Endothelial cell (in vitro differentiated cells): ENCODE measurements at regions not wholly inside any gene's neighbourhood (a gene's known extent, or its start where the extent isn't known, plus 50 kb on each side); places are given as distances from the start of the nearest gene placed in this dataset.
"Not testable (repeated sequence)": the region's sequence is repeated elsewhere in the genome, so short reads cannot be mapped to it uniquely, and the experiment has no call there.

Source experiments
- DNase-seq: peaks from one replicate; pipeline ENCODE4 v3.0.0; 2021; ENCODE audit warnings: low spot score
- H3K27ac Mint-ChIP-seq: one replicate; pipeline ENCODE4 v1.8.0; 2021; ENCODE audit warnings: mixed read lengths, inconsistent platforms; ENCODE audit not compliant: unreplicated experiment
- H3K27me3 Mint-ChIP-seq: one replicate; pipeline ENCODE4 v1.8.0; 2021; ENCODE audit warnings: mild to moderate bottlenecking, moderate library complexity, mixed read lengths, inconsistent platforms; ENCODE audit not compliant: unreplicated experiment
- H3K36me3 Mint-ChIP-seq: one replicate; pipeline ENCODE4 v1.8.0; 2021; ENCODE audit warnings: mild to moderate bottlenecking, low read depth, mixed read lengths, inconsistent platforms; ENCODE audit not compliant: unreplicated experiment
- H3K4me1 Mint-ChIP-seq: one replicate; pipeline ENCODE4 v1.8.0; 2021; ENCODE audit warnings: mild to moderate bottlenecking, mixed read lengths, inconsistent platforms; ENCODE audit not compliant: unreplicated experiment
- H3K4me3 Mint-ChIP-seq: one replicate; pipeline ENCODE4 v1.8.0; 2021; ENCODE audit warnings: mild to moderate bottlenecking, mixed read lengths, inconsistent platforms; ENCODE audit not compliant: unreplicated experiment
- H3K9me3 Mint-ChIP-seq: one replicate; pipeline ENCODE4 v1.8.0; 2021; ENCODE audit warnings: mixed read lengths, inconsistent platforms; ENCODE audit not compliant: unreplicated experiment
- TF ChIP-seq, protein P1 (sequence below): fragments of 200-600 bp; sonication (generic); IDR thresholded peaks from one replicate; pipeline ENCODE4 v1.5.0; 2021; ENCODE audit warnings: antibody characterized with exemption; ENCODE audit not compliant: unreplicated experiment

DNA sequence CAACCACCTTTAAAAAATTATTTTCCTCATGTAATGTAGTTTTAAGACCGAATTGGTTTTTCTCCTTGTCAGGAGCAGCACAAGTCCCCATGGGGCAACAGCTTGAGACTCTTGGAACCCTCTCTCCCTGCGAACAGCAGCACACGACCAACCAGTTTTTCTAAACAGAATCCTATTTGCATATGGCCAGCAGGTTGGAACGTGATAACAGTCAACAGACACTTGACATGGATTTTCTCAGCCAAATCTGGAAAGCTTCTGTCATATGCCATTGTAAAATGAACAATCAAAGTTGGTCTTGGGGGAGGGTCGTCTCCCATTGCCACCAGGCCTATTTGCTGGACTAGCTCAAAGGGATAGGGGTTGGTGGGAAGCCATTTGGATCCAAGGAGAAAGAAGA lies 1915.0 kb upstream of the FLRT2 start:
- DNase-seq: no peak
- Mint-ChIP-seq H3K4me3 (no peak overlapping the region), H3K27me3 (no peaks in the 10 kb centered on the region), H3K36me3 (no peaks in the 10 kb centered on the region), H3K9me3 (no peaks in the 10 kb centered on the region), H3K4me1 (no peaks in the 10 kb centered on the region), H3K27ac (no peak overlapping the region)
- TF ChIP-seq, protein P1, sequence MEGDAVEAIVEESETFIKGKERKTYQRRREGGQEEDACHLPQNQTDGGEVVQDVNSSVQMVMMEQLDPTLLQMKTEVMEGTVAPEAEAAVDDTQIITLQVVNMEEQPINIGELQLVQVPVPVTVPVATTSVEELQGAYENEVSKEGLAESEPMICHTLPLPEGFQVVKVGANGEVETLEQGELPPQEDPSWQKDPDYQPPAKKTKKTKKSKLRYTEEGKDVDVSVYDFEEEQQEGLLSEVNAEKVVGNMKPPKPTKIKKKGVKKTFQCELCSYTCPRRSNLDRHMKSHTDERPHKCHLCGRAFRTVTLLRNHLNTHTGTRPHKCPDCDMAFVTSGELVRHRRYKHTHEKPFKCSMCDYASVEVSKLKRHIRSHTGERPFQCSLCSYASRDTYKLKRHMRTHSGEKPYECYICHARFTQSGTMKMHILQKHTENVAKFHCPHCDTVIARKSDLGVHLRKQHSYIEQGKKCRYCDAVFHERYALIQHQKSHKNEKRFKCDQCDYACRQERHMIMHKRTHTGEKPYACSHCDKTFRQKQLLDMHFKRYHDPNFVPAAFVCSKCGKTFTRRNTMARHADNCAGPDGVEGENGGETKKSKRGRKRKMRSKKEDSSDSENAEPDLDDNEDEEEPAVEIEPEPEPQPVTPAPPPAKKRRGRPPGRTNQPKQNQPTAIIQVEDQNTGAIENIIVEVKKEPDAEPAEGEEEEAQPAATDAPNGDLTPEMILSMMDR: no peak

DNA sequence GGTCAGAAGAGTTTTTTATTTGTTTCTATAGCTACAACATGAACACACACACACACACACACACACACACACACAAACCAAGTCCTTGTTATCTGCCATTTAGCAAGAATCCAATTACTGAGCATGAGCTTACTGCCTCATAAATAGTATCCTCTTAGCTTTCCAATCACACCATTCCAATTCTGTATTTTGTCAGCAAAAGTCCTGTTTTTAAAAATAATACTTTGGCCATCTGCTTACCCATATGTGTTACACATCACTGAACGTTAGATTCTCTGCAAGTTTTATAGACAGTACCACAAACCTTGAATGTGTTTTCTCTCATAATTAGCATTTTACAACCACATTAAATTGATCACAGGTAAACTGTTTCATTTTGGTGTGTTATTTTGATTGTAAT lies 1905.4 kb upstream of the FLRT2 start:
- Mint-ChIP-seq H3K9me3 (no peaks in the 10 kb centered on the region), H3K27ac (no peak overlapping the region), H3K4me1 (no peaks in the 10 kb centered on the region), H3K27me3 (peaks cover 2% of the 10 kb centered on the region), H3K36me3 (no peaks in the 10 kb centered on the region), H3K4me3 (no peak overlapping the region)
- no peak for DNase-seq
- TF ChIP-seq, protein P1: no peak

DNA sequence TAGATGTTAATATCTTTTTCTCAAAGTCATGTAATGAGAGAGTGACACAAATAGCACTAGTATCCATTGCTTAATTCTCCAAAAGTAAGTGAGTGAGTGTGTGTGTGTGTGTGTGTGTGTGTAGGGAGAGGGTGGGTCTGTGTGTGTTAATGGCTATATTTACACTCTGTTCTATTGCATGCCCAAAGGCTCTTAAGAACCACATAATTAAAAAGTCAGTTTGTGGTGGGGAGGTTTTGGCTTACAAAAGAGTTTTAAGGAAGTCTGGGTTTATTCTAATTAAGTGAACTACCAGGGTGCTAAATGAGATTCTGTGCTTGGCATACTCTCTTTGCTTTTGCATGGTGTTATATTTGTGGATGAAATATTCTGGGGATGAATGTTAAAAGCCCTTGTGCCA lies 1897.6 kb upstream of the FLRT2 start:
- no peak overlapping the region for H3K27ac Mint-ChIP-seq
- no peaks in the 10 kb centered on the region for H3K4me1 Mint-ChIP-seq
- TF ChIP-seq, protein P1: no peak
- H3K9me3 Mint-ChIP-seq: no peaks in the 10 kb centered on the region
- no peak overlapping the region for H3K4me3 Mint-ChIP-seq
- no peaks in the 10 kb centered on the region for H3K27me3 Mint-ChIP-seq
- no peaks in the 10 kb centered on the region for H3K36me3 Mint-ChIP-seq
- no peak for DNase-seq

DNA sequence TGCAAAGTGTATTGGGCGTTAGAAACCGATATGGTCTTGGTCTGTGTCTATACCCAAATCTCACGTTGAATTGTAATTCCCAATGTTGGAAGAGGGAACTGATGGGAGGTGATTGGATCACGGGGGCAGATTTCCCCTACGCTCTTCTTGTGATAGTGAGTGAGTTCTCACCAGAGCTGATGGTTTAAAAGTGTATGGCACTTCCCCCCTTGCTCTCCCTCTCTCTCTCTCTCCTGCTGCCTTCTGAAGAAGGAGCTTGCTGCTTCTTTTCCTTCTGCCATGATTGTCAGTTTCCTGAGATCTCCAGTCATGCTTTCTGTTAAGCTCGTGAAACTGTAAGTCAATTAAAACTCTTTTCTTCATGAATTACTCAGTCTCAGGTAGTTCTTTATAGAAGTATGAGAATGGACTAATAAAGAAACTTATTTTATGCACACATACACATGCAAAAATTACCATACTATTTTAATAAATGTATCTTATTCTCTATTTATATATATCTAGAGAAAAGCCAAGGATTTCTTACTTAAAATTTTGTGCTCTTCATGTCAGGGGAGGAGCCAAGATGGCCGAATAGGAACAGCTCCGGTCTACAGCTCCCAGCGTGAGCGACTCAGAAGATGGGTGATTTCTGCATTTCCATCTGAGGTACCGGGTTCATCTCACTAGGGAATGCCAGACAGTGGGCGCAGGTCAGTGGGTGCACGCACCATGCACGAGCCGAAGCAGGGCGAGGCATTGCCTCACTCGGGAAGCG lies 1891.0 kb upstream of the FLRT2 start:
- TF ChIP-seq, protein P1: no peak
- Mint-ChIP-seq H3K27me3 (peaks cover 4% of the 10 kb centered on the region), H3K27ac (no peak overlapping the region), H3K4me1 (no peaks in the 10 kb centered on the region), H3K9me3 (no peaks in the 10 kb centered on the region), H3K36me3 (no peaks in the 10 kb centered on the region), H3K4me3 (no peak overlapping the region)
- DNase-seq: no peak

DNA sequence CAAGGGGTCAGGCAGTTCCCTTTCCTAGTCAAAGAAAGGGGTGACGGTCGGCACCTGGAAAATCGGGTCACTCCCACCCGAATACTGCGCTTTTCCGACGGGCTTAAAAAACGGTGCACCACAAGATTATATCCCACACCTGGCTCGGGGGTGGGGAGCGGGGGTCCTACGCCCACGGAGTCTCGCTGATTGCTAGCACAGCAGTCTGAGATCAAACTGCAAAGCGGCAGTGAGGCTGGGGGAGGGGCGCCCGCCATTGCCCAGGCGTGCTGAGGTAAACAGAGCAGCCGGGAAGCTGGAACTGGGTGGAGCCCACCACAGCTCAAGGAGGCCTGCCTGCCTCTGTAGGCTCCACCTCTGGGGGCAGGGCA lies 1890.5 kb upstream of the FLRT2 start:
- not testable (repeated sequence) for H3K27ac Mint-ChIP-seq, H3K4me3 Mint-ChIP-seq, H3K36me3 Mint-ChIP-seq, DNase-seq, H3K27me3 Mint-ChIP-seq, H3K9me3 Mint-ChIP-seq, H3K4me1 Mint-ChIP-seq
